Suprapubic skin (tissue), 3 donors: ENCODE measurements at regions not wholly inside any gene's neighbourhood (a gene's known extent, or its start where the extent isn't known, plus 50 kb on each side); places are given as distances from the start of the nearest gene placed in this dataset.
"Not testable (repeated sequence)": the region's sequence is repeated elsewhere in the genome, so short reads cannot be mapped to it uniquely, and the experiment has no call there.

ENCODE experiments used
- POLR2A ChIP-seq, 2 donors: fragments of 450-650 bp; IDR thresholded peaks; one replicate each; pipeline ENCODE4 v1.6.1; 2017; ENCODE audit warnings: antibody characterized with exemption in 2 of 2, mild to moderate bottlenecking in 2 of 2, moderate library complexity in 2 of 2
- TF ChIP-seq, protein P1 (sequence below), 2 donors: fragments of 200-600 bp in 1 of 2; fragments of 450-650 bp in 1 of 2; sonication (generic) in 1 of 2; IDR thresholded peaks; one replicate each; pipeline ENCODE4 v1.5.1; 2016 to 2019; ENCODE audit warnings: antibody characterized with exemption in 2 of 2, mild to moderate bottlenecking in 1 of 2, moderate library complexity in 1 of 2

DNA sequence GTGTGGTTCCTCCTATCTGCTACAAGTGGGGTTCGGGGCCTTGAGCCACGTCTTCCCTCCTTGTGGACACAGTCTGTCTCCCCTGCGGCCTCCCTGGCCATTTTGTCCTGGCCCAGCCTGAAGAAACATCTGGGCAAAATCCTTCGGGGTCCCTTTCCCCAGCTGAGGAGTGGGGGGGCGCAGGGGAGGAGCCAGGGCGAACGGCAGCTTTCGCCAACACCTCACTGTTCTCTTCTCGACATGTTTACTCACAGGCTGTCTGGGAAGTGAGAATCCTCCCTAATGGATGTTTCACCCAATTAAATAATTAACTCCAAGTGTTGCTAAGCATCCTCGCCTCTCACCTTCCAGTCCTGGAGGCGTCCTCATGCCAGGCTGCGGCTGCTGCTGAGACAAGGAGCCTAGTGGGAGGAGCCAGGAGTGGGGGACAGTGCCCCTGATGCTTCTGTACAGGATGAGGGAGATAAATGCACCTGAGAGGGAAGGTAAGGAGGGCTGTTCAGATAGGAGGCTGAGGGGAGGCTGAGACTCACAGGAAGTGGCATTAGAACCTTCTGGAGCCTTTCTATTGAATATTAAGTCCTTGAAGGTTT is 72.4 kb upstream of the PLGLB1 start:
- TF ChIP-seq, protein P1, sequence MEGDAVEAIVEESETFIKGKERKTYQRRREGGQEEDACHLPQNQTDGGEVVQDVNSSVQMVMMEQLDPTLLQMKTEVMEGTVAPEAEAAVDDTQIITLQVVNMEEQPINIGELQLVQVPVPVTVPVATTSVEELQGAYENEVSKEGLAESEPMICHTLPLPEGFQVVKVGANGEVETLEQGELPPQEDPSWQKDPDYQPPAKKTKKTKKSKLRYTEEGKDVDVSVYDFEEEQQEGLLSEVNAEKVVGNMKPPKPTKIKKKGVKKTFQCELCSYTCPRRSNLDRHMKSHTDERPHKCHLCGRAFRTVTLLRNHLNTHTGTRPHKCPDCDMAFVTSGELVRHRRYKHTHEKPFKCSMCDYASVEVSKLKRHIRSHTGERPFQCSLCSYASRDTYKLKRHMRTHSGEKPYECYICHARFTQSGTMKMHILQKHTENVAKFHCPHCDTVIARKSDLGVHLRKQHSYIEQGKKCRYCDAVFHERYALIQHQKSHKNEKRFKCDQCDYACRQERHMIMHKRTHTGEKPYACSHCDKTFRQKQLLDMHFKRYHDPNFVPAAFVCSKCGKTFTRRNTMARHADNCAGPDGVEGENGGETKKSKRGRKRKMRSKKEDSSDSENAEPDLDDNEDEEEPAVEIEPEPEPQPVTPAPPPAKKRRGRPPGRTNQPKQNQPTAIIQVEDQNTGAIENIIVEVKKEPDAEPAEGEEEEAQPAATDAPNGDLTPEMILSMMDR (IDR thresholded peaks at IDR 0.05) = not testable (repeated sequence)
- TF ChIP-seq POLR2A (IDR thresholded peaks at IDR 0.05) = not testable (repeated sequence)
